Smooth muscle cell (in vitro differentiated cells): ENCODE measurements at regions not wholly inside any gene's neighbourhood (a gene's known extent, or its start where the extent isn't known, plus 50 kb on each side); places are given as distances from the start of the nearest gene placed in this dataset.

Experiments used
- DNase-seq: peaks from one replicate; lab custom pipeline; 2025; ENCODE audit not compliant: unreplicated experiment; lab: John Stamatoyannopoulos, UW
- H2AFZ ChIP-seq: fragments of 200-600 bp; sonication (generic); 2 replicates; pipeline ENCODE4 v1.6.0; 2016; ENCODE audit warnings: antibody characterized with exemption, low read depth, mild to moderate bottlenecking
- H3F3A ChIP-seq: fragments of 200-600 bp; sonication (generic); 2 replicates; pipeline ENCODE4 v1.6.0; 2017; ENCODE audit warnings: antibody characterized with exemption, low read depth
- H3K27ac ChIP-seq: fragments of 200-600 bp; sonication (generic); 2 replicates; pipeline ENCODE4 v1.5.1; 2016; ENCODE audit warnings: low read depth, mild to moderate bottlenecking
- H3K27me3 ChIP-seq: fragments of 200-600 bp; sonication (generic); 2 replicates; pipeline ENCODE4 v1.6.1; 2016; ENCODE audit warnings: low read depth, mild to moderate bottlenecking
- H3K36me3 ChIP-seq: fragments of 200-600 bp; sonication (generic); 2 replicates; pipeline ENCODE4 v1.5.1; 2016; ENCODE audit warnings: low read depth
- H3K4me1 ChIP-seq: fragments of 200-600 bp; sonication (generic); 2 replicates; pipeline ENCODE4 v1.5.1; 2016; ENCODE audit warnings: low read depth
- H3K4me2 ChIP-seq: fragments of 200-600 bp; sonication (generic); 2 replicates; pipeline ENCODE4 v1.6.0; 2016; ENCODE audit warnings: mild to moderate bottlenecking
- H3K4me3 ChIP-seq: fragments of 200-600 bp; sonication (generic); 2 replicates; pipeline ENCODE4 v1.5.1; 2016; ENCODE audit warnings: mild to moderate bottlenecking
- H3K79me2 ChIP-seq: fragments of 200-600 bp; sonication (generic); 2 replicates; pipeline ENCODE4 v1.6.0; 2016; ENCODE audit warnings: low read depth, mild to moderate bottlenecking
- H3K9ac ChIP-seq: fragments of 200-600 bp; sonication (generic); 2 replicates; pipeline ENCODE4 v1.6.0; 2016; ENCODE audit warnings: low read depth
- H3K9me3 ChIP-seq: fragments of 200-600 bp; sonication (generic); replicated peaks from 2 replicates; pipeline ENCODE4 v1.5.1; 2016; ENCODE audit warnings: low read depth
- H4K20me1 ChIP-seq: fragments of 200-600 bp; sonication (generic); 2 replicates; pipeline ENCODE4 v1.6.0; 2016; ENCODE audit warnings: low read depth
- WGBS: methylation state at CpG from one replicate; pipeline ENCODE4 v1.1.7; 2016; ENCODE audit warnings: low lambda C conversion rate; 5-methylcytosine and 5-hydroxymethylcytosine counted together
- TF ChIP-seq, protein P1 (sequence below): fragments of 200-600 bp; sonication (generic); IDR thresholded peaks from 2 replicates; pipeline ENCODE4 v1.5.1; 2017; ENCODE audit warnings: borderline replicate concordance, mild to moderate bottlenecking, antibody characterized with exemption; ENCODE audit not compliant: insufficient read depth, poor library complexity, severe bottlenecking

DNA sequence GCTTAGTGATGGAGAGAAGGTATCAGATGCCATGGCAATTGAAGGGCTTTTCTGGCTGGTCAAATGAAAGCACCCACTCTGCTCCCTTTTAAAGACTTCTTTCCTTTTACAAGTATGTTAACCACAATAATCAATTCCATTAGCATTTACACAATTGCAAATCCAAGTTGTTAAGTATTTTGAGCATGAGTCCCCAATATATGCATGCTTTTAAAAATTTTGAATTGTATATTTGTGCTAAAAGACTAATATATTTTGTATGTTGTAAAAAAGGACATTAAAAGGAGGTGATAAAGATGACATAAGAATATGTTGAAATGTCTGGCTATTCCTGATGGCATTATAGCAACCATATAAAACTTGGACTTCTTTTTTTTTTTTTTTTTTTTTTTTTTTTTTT, 639.9 kb upstream of the CPEB2 start:
- TF ChIP-seq, protein P1, sequence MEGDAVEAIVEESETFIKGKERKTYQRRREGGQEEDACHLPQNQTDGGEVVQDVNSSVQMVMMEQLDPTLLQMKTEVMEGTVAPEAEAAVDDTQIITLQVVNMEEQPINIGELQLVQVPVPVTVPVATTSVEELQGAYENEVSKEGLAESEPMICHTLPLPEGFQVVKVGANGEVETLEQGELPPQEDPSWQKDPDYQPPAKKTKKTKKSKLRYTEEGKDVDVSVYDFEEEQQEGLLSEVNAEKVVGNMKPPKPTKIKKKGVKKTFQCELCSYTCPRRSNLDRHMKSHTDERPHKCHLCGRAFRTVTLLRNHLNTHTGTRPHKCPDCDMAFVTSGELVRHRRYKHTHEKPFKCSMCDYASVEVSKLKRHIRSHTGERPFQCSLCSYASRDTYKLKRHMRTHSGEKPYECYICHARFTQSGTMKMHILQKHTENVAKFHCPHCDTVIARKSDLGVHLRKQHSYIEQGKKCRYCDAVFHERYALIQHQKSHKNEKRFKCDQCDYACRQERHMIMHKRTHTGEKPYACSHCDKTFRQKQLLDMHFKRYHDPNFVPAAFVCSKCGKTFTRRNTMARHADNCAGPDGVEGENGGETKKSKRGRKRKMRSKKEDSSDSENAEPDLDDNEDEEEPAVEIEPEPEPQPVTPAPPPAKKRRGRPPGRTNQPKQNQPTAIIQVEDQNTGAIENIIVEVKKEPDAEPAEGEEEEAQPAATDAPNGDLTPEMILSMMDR, result no peak
- H2AFZ ChIP-seq, result no peak overlapping the region
- H4K20me1 ChIP-seq, result no peaks in the 10 kb centered on the region
- no peak overlapping the region for H3K4me3 ChIP-seq
- H3K27ac ChIP-seq, result no peak overlapping the region
- H3K36me3 ChIP-seq, result no peaks in the 10 kb centered on the region
- no peaks in the 10 kb centered on the region for H3K79me2 ChIP-seq
- no peak for DNase-seq
- H3K27me3 ChIP-seq, result peaks cover 38% of the 10 kb centered on the region
- no peaks in the 10 kb centered on the region for H3K9me3 ChIP-seq
- no peaks in the 10 kb centered on the region for H3K4me1 ChIP-seq
- no peak overlapping the region for H3K4me2 ChIP-seq
- H3F3A ChIP-seq, result no peaks in the 10 kb centered on the region
- no peak overlapping the region for H3K9ac ChIP-seq

DNA sequence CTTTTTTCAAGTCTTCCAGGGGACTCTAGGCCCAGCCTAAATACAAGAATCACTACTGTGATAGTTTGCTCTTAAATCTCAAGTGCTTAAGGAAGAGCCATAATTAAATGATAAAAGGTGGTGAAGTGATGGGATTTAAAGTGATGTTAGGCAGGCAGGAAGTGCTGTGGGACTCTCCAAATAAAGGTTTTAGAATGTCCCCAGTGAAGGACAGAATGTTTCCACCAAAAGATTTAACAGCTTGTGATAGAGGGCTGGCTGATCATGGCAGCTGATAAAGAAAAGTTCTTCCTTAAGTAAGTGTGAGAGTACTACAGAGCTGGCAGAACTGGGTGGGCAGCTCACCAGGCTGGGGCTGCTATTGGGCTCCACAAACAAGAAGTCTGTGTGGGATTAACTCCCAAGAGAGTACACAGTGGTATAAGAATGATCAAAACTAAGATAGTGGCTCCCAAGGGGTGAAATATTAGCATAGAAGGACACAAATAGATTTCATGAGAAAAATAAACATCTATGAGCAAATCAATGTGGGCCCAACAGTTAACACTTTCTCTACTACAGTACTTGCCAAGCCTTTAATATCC, 637.2 kb upstream of the CPEB2 start:
- Histone ChIP-seq H3K36me3 (no peaks in the 10 kb centered on the region), H3K4me3 (no peak overlapping the region), H3K9me3 (no peaks in the 10 kb centered on the region), H4K20me1 (no peaks in the 10 kb centered on the region), H3K9ac (no peak overlapping the region), H3K27me3 (peaks cover 45% of the 10 kb centered on the region), H3K4me1 (no peaks in the 10 kb centered on the region), H3K27ac (no peak overlapping the region), H3F3A (no peaks in the 10 kb centered on the region), H2AFZ (no peak overlapping the region), H3K4me2 (no peak overlapping the region), H3K79me2 (no peaks in the 10 kb centered on the region)
- no peak for DNase-seq
- TF ChIP-seq, protein P1, result no peak

DNA sequence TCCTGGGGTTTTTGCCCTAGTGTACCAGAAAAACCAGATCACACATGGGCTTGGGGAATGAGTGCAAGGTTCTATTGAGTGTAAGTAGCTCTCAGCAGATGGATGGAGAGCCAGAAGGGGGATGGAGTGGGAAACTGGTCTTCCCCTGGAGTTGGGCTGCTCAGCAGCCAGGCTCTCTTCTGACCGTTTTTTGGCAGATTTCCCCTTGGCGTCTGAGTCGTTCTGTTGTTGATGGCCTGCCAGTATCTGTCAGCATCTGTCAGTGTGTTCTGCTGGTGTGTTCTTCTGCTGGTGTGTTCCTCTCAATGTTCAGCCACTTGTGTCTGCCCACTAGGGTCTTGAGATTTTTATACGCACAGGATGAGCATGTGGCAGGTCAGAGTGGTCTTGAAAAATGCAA, 633.9 kb upstream of the CPEB2 start:
- H3K4me2 ChIP-seq, result no peak overlapping the region
- 91% methylated on average over 4 of the region's 4 CpGs for WGBS

DNA sequence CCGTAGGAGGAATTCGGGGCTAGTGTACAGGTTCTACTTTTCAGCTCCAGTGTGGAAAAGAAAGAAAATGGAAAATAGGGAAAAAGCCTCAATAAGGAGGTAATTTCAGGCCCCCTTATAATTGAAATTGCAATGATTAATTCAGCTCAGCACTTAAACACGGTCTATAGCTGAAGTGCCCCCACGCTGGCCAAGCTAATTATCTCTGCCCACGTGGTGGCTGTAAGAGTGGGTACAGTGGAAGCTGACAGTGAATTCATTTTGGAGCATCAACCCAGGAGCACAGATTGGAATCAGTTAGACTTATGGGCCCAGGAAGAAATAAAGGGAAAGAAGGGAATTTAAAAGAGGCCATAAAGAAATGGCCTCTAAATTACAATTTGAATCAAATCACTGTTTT, 631.1 kb upstream of the CPEB2 start:
- Histone ChIP-seq H3K4me2 (no peak overlapping the region), H3K4me1 (no peaks in the 10 kb centered on the region), H3K79me2 (no peaks in the 10 kb centered on the region), H3K36me3 (no peaks in the 10 kb centered on the region), H2AFZ (no peak overlapping the region), H3K9me3 (no peaks in the 10 kb centered on the region), H3F3A (no peaks in the 10 kb centered on the region), H4K20me1 (no peaks in the 10 kb centered on the region), H3K27ac (no peak overlapping the region), H3K4me3 (no peak overlapping the region), H3K27me3 (peaks cover 49% of the 10 kb centered on the region), H3K9ac (no peak overlapping the region)
- WGBS, result 90% methylated on average over 5 of the region's 5 CpGs
- TF ChIP-seq, protein P1, result no peak
- no peak for DNase-seq

More for the DNA sequence above, 633.9 kb upstream of the CPEB2 start:
- Histone ChIP-seq H3K4me1 (no peaks in the 10 kb centered on the region), H3F3A (no peaks in the 10 kb centered on the region), H4K20me1 (no peaks in the 10 kb centered on the region), H3K9me3 (no peaks in the 10 kb centered on the region), H3K9ac (no peak overlapping the region), H3K4me3 (no peak overlapping the region), H3K27ac (no peak overlapping the region), H3K27me3 (peaks cover 37% of the 10 kb centered on the region), H3K79me2 (no peaks in the 10 kb centered on the region), H3K36me3 (no peaks in the 10 kb centered on the region), H2AFZ (no peak overlapping the region)
- DNase-seq, result no peak
- TF ChIP-seq, protein P1, result no peak
